RWPE2 (cell line): ENCODE measurements at regions not wholly inside any gene's neighbourhood (a gene's known extent, or its start where the extent isn't known, plus 50 kb on each side); places are given as distances from the start of the nearest gene placed in this dataset.
"Not testable (repeated sequence)": the region's sequence is repeated elsewhere in the genome, so short reads cannot be mapped to it uniquely, and the experiment has no call there.

Experiments
- ATAC-seq: fragments of 200-7000 bp; cut with Tn5 transposase; 3 replicates; pipeline ENCODE4 v1.9.1; 2021; ENCODE audit warnings: low read depth
- DNase-seq: peaks from one replicate; pipeline ENCODE4 v3.0.0-alpha.2; 2020; ENCODE audit warnings: low spot score
- H3K27ac ChIP-seq: fragments of 450-650 bp; 2 replicates; pipeline ENCODE4 v1.5.1; 2017; ENCODE audit warnings: mild to moderate bottlenecking; ENCODE audit not compliant: poor library complexity, severe bottlenecking
- H3K27me3 ChIP-seq: fragments of 250-450 bp; sonication (Bioruptor Pico); 2 replicates; pipeline ENCODE4 v1.5.1; 2021; ENCODE audit warnings: mild to moderate bottlenecking, moderate library complexity; ENCODE audit not compliant: insufficient read depth, poor library complexity, severe bottlenecking
- H3K36me3 ChIP-seq: fragments of 250-450 bp; sonication (Bioruptor Pico); 2 replicates; pipeline ENCODE4 v1.5.1; 2020; ENCODE audit warnings: low read depth, mild to moderate bottlenecking, moderate library complexity
- H3K4me1 ChIP-seq: fragments of 250-450 bp; sonication (Bioruptor Pico); 2 replicates; pipeline ENCODE4 v1.5.1; 2021; ENCODE audit warnings: mild to moderate bottlenecking, moderate library complexity; ENCODE audit not compliant: insufficient read depth, poor library complexity, severe bottlenecking
- H3K4me3 ChIP-seq: fragments of 250-450 bp; sonication (Bioruptor Pico); 2 replicates; pipeline ENCODE4 v1.5.1; 2021; ENCODE audit warnings: mild to moderate bottlenecking, moderate library complexity; ENCODE audit not compliant: severe bottlenecking
- H3K9me3 ChIP-seq: fragments of 250-450 bp; sonication (Bioruptor Pico); 2 replicates; pipeline ENCODE4 v1.5.1; 2021; ENCODE audit warnings: mild to moderate bottlenecking, moderate library complexity; ENCODE audit not compliant: severe bottlenecking
- TF ChIP-seq, protein P1 (sequence below): fragments of 450-650 bp; IDR thresholded peaks from one replicate; pipeline ENCODE4 v1.5.1; 2017; ENCODE audit warnings: mild to moderate bottlenecking, moderate library complexity; ENCODE audit not compliant: poor library complexity, severe bottlenecking

- Histone ChIP-seq H3K9me3 (no peaks in the 10 kb centered on the region), H3K36me3 (no peaks in the 10 kb centered on the region), H3K27me3 (no peaks in the 10 kb centered on the region), H3K4me1 (no peaks in the 10 kb centered on the region), H3K27ac (no peak overlapping the region), H3K4me3 (no peak overlapping the region)
- DNase-seq (no peak), ATAC-seq (no peak)
- TF ChIP-seq, protein P1, sequence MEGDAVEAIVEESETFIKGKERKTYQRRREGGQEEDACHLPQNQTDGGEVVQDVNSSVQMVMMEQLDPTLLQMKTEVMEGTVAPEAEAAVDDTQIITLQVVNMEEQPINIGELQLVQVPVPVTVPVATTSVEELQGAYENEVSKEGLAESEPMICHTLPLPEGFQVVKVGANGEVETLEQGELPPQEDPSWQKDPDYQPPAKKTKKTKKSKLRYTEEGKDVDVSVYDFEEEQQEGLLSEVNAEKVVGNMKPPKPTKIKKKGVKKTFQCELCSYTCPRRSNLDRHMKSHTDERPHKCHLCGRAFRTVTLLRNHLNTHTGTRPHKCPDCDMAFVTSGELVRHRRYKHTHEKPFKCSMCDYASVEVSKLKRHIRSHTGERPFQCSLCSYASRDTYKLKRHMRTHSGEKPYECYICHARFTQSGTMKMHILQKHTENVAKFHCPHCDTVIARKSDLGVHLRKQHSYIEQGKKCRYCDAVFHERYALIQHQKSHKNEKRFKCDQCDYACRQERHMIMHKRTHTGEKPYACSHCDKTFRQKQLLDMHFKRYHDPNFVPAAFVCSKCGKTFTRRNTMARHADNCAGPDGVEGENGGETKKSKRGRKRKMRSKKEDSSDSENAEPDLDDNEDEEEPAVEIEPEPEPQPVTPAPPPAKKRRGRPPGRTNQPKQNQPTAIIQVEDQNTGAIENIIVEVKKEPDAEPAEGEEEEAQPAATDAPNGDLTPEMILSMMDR = no peak
Measured at GRCh38 chr18:75962036-75962572, 532.9 kb downstream of the ZNF516 start.

GRCh38 chr18:75960356-75960755, 532.9 kb upstream of the SMIM21 start:
- not testable (repeated sequence) for H3K9me3 ChIP-seq, H3K4me1 ChIP-seq, H3K27ac ChIP-seq, H3K36me3 ChIP-seq, H3K4me3 ChIP-seq, H3K27me3 ChIP-seq, DNase-seq, ATAC-seq

GRCh38 chr18:75959150-75959549, 531.6 kb upstream of the SMIM21 start:
- TF ChIP-seq, protein P1 = no peak
- H3K27me3 ChIP-seq = no peaks in the 10 kb centered on the region
- H3K4me3 ChIP-seq = no peak overlapping the region
- no peak for ATAC-seq
- no peak overlapping the region for H3K27ac ChIP-seq
- no peaks in the 10 kb centered on the region for H3K9me3 ChIP-seq
- H3K4me1 ChIP-seq = no peaks in the 10 kb centered on the region
- no peaks in the 10 kb centered on the region for H3K36me3 ChIP-seq
- DNase-seq = no peak

- DNase-seq (no peak), ATAC-seq (no peak)
- TF ChIP-seq, protein P1 = no peak
- Histone ChIP-seq H3K27me3 (no peaks in the 10 kb centered on the region), H3K4me3 (no peak overlapping the region), H3K9me3 (no peaks in the 10 kb centered on the region), H3K27ac (no peak overlapping the region), H3K36me3 (no peaks in the 10 kb centered on the region), H3K4me1 (no peaks in the 10 kb centered on the region)
Measured at GRCh38 chr18:75958683-75959082, 531.2 kb upstream of the SMIM21 start.

GRCh38 chr18:75945265-75945933, 517.9 kb upstream of the SMIM21 start:
- TF ChIP-seq, protein P1 = no peak
- H3K36me3 ChIP-seq = no peaks in the 10 kb centered on the region
- peaks cover 5% of the 10 kb centered on the region for H3K9me3 ChIP-seq
- no peak for ATAC-seq
- no peak overlapping the region for H3K4me3 ChIP-seq
- H3K4me1 ChIP-seq = no peaks in the 10 kb centered on the region
- H3K27ac ChIP-seq = no peak overlapping the region
- H3K27me3 ChIP-seq = no peaks in the 10 kb centered on the region
- no peak for DNase-seq
